GM10847 (cell line): ENCODE measurements at regions not wholly inside any gene's neighbourhood (a gene's known extent, or its start where the extent isn't known, plus 50 kb on each side); places are given as distances from the start of the nearest gene placed in this dataset.

ENCODE experiments used
- POLR2A ChIP-seq: IDR thresholded peaks from 2 replicates; pipeline ENCODE4 v1.6.1; 2011; ENCODE audit not compliant: insufficient read length; ENCODE audit errors: extremely low read depth

- no peak for TF ChIP-seq POLR2A
Observed at GRCh38 chrX:40331762-40332161, 234.0 kb upstream of the BCOR start.

- no peak for TF ChIP-seq POLR2A
Observed at GRCh38 chrX:40331353-40331752, 233.6 kb upstream of the BCOR start.

- no peak for TF ChIP-seq POLR2A
Observed at GRCh38 chrX:40329616-40330015, 231.9 kb upstream of the BCOR start.

- TF ChIP-seq POLR2A = no peak
Observed at GRCh38 chrX:40327085-40327484, 229.3 kb upstream of the BCOR start.

GRCh38 chrX:40326186-40326965 is 228.6 kb upstream of the BCOR start:
- TF ChIP-seq POLR2A = no peak

- no peak for TF ChIP-seq POLR2A
Observed at GRCh38 chrX:40325161-40325560, 227.4 kb upstream of the BCOR start.

GRCh38 chrX:40323977-40324376 is 226.2 kb upstream of the BCOR start:
- no peak for TF ChIP-seq POLR2A

GRCh38 chrX:40320819-40321218 is 223.1 kb upstream of the BCOR start:
- TF ChIP-seq POLR2A = no peak

GRCh38 chrX:40318801-40319200 is 221.0 kb upstream of the BCOR start:
- TF ChIP-seq POLR2A = no peak

GRCh38 chrX:40318076-40318475 is 220.3 kb upstream of the BCOR start:
- no peak for TF ChIP-seq POLR2A

- TF ChIP-seq POLR2A = no peak
Observed at GRCh38 chrX:40316502-40316901, 218.7 kb upstream of the BCOR start.

GRCh38 chrX:40314070-40314469 is 216.3 kb upstream of the BCOR start:
- TF ChIP-seq POLR2A = no peak

GRCh38 chrX:40313269-40313668 is 215.5 kb upstream of the BCOR start:
- no peak for TF ChIP-seq POLR2A

GRCh38 chrX:40310447-40310846 is 212.7 kb upstream of the BCOR start:
- TF ChIP-seq POLR2A = no peak

GRCh38 chrX:40310016-40310415 is 212.3 kb upstream of the BCOR start:
- no peak for TF ChIP-seq POLR2A

- TF ChIP-seq POLR2A = no peak
Observed at GRCh38 chrX:40307871-40308270, 210.1 kb upstream of the BCOR start.

GRCh38 chrX:40304115-40304514 is 206.4 kb upstream of the BCOR start:
- TF ChIP-seq POLR2A = no peak
